Stimulated activated CD8-positive, alpha-beta memory T cell treated with anti-CD3 and anti-CD28 coated beads, Interleukin-15, amount 100 ng/mL, for 48 hours (primary cell): ENCODE measurements at regions not wholly inside any gene's neighbourhood (a gene's known extent, or its start where the extent isn't known, plus 50 kb on each side); places are given as distances from the start of the nearest gene placed in this dataset.

ENCODE experiments used
- DNase-seq, 2 donors: peaks; one replicate each; pipeline ENCODE4 v3.0.0-alpha.2; 2020; ENCODE audit warnings: low read depth in 2 of 2

DNA sequence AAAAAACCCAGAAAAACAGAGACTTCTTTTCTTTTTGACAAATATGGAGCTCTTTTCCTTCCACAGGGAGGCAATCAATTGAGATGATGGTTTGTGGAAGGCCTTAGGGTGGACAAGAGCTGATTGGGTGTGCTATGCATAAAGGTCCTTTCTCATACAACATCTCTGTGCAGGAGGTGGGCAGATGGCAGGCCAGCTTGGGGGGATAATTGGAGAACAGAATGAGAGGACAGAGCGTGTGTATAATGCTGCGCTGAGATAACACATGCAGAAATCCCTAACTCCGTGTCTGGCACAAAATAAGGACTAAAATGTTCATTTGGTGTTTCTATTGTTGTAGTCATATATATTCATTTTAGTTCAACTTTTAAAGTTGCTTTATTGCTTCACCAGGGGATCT is 159.0 kb upstream of the MEF2C start:
- DNase-seq, result no peak

DNA sequence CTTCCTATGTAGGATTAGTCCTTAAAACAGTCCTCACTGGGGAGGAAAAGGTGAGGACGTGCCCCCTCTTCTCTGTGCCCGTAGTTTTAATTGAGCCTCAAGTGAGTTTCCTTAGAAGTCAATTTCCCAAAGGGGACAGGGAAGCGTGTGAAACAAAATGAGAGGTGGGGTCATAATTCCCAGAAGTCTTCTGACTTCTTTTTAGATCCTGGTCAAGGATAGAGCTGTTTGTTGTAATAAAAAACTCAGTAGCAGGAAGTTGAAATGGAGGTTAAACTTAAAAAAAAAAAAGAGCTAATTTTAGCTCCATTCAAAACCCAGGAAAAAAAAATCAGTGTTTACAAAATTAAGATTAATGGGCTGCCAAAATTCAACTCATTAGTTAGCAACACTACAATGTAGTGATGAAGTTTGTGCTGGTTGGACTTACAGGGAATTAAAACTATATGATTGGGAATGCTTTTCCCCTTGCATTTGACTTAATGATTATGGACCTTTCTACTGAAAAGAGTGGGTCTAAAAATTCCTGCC is 158.3 kb upstream of the MEF2C start:
- no peak for DNase-seq

DNA sequence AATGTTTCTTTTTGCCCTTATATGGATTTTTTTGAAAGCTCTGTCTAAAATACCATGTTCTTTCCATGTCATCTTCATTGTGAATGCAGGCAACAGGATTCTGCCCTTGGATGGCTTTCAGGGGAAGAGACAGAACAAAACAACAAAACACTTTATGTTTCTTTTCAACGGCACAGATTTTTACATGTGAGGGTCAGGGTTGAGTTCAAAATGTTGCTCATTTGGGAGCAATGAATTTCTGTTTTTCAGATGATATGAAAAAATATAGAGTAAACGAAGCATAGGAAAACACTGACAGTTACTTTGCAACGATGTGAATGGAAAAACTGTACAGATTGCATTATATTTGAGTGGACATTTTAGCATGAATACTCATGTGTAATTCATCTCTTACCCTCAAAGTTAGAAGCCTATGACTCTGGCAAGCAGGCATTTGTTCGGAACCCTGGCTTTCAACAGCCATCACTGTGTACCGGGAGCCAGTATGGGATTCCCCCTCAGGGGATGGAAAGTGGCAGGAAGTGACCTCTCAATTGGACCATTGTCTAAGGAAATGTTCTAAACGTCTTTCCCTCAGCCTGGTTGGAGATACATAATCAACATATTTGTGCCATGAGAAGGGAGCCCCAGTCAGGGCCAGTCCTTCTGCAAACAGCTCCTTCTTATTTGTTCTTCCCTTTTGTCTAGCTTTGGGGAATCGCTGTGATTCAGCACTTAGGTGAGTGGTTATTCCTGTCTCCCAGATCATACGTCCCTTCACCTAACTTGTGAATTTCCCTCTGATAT is 153.9 kb upstream of the MEF2C start:
- no peak for DNase-seq

DNA sequence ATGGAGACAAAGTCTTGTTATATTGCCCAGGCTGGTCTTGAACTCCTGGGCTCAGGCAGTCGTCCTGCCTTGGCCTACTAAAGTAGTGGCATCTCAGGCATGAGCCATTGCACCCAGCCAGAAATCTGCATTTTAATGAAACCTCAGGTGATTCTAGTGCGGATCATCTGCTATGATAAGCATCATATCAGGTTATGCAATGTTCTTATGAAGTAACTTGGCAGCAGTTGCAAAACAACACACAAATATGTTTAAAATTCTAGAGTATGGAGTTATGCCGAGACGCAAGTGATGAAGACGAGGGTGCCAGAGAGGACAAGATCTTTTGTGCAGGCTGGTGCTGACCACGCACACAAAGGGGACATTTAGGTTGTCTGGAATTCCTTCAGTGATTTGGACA is 153.2 kb upstream of the MEF2C start:
- no peak for DNase-seq

DNA sequence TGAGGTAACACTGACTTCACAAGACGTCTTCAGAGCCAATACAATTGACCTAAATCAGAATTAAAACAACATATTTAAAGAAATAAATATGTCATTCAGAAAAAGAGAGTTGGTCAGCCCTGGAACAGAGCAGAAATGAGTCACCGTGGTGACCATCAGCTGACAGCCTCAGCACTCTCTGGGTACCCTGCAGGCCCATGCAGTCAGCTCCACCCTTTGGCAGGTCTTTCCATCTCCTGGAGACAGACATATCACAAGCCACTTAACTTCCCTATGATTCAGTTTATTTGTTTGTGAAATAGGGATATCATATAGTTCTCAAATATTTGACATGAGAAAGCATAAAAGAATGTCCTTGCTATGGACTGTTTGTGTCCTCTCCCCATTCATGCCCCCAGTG is 151.6 kb upstream of the MEF2C start:
- no peak for DNase-seq

DNA sequence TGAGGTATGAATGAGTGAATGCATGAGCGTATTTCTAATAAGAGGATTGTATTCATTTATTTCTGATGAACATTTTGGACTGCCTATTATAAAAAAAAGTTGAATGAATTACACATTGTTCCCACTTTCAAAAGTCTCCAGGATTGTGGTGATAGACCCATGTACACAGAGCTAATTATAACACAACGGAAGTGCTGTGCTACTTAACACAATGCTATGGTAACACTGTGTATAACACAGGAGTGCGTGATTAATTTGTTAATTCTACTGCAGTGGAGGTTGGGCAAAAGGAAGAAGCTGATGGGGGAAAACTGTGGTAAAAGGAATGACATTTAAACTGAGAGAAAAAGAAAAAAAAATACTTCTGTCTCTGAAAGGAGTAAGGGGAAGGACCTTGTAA is 147.8 kb upstream of the MEF2C start:
- no peak for DNase-seq

DNA sequence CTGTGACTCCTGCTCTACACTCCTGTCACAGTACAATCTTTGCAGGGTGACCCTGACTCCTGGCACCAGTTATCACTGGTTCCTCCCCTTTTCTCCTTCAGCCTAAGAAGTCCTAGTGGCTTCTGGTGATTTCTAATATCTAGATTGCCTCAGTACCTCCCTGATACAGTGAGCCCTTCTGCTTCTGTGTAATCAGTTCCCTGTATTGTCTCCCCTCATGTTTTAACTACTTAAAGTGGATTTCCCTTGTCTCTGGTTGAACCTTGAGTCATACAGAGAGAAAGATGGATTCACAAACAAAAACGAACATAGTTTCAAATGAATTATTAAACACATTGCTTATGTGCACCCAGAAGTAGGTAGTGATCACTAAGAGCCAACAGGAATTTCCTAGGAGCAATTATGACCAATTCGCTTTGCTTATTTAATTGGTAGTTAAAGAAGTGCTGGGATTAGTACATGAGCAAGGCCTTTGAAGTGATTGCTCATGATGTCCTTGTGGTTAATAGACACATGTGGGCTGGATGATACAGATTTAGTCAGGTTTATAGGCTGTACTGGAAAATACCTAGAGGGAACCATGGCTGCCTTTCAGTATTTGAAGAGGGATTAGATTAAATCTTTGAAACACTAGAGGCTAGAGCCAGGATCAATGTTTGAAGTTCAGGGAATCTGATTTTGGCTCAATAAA is 145.8 kb upstream of the MEF2C start:
- DNase-seq, result no peak

DNA sequence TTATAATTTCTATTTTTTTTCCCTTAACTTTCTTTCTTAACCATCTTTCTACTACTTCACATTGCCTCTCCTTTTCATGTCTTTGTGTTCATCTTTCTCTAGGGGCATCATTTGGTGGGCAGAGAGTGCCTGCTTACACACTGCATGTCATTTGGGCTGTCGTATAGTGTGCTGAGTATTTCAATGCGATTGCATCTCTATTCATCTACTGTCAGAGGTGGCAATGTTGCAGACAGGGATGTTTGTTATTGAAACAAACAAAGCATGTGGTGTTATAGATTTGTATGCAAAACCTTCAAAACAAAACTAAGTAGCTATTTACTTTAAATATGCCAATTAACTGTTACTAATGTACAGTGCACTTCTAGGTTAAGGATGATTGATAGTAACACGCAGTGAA is 141.1 kb upstream of the MEF2C start:
- DNase-seq, result no peak

DNA sequence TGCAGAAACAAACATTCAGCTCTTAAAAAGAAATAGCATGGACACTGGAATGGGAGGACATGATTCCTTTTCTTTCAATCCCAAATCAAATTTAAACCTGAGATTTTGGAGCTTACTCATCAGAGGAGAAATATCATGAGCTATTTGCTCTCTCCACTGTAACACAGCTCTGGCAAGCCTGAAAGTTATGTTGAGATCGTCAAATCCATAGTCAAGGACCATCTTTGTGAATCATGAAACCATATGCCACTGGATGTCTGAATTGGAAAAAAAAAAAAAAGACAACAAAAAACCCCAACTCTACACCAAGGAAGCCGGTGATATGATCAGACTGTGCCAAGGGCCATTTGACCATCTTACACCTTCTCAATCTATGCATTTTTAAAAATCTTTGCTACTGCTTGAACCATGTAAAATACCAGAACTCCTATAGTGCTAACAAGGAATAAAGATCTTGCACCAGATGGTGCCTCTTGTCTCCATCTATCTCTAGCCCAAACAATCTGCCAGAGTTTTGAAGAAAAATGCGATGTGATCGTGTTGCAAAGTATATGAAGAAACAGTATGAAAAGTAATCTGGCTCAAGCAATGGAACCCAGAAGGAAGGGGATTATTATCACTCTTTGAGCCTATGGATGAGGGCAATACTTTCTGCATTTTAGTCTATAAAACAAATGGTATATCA is 138.1 kb upstream of the MEF2C start:
- no peak for DNase-seq

DNA sequence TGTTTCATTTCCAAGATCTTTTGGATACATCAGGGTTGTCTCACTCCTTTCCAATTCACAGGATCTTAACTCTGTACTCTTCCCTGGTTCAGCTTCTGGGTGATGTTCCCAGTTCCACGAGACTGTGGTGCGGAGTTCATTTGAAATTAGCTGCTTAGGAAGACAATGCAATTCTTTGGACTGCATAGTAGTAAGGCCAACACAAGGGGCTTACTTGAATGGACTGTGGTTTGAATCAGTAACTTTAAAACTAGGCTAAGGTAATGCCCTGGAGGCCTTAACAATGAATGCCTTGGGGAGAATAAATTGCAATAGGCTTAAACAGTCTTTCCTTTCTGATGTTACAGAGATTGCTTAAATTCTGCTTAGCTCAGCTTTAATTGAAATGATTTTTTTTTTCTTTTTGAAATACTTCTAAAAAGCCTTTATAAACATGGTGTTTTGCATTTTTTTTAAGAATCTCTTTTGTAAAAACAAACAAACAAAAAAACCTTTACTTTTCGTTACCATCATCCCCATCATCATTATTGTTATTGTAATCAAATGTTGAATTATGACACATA is 133.8 kb upstream of the MEF2C start:
- DNase-seq, result no peak

DNA sequence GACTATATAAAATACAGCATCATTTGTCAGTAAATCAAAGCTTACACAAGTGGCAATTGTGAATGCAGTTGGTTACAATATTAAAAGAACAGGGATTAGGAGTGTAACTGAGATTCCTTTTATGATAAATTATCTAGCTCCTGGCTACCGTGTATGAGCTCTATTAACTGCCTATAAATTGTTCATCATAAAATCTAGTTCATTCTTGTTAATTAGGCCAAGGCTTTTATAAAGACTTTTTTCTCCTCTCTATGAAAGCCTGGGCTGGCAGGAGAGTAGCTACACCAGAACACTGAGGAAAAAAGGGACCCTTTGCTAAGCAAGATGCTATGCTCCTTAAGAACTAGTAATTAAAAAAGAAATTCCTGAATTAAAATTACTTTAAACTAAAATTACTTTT is 132.4 kb upstream of the MEF2C start:
- DNase-seq, result no peak

DNA sequence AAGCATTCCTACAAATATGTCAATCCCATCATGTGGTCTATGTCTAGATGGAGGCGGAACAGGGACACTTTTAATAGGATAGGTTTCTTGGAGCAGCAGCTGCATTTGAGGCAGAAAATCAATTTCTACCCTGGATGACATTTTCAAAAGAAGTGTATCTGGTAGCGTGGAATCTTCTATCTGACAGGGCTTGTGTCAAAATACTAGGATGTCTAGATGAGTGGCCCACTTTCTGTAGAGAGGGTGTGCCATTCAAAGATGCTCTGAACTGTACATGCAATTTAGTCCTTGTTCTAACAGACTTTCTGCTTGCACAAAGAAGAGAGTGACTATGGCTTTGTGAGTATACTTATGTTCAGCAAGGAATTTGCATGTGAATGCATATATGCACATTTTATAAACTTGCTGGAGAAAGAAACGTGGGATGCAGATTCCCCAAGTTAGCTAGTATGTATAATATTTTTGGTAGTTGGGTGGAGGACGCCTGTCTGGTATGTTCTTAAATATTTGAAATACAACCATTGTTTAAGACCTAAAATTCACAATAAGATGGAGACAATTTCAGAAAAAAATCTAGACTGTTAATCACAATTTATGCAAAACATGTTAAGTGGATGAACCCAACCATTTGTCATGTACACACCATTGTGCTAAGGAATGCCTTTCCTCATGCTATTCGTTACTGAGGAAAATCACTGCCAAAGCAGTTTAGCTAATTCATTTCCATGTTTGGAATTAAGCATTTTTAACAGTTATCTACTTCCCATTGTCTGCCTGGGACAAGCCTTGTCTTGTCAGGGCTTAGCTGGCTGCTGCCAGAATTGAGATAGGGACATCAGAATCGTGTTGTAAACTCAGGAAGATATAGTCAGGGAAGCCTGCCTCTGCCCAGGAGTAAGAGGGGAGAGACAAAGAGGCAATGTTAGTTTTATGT is 129.1 kb upstream of the MEF2C start:
- no peak for DNase-seq

DNA sequence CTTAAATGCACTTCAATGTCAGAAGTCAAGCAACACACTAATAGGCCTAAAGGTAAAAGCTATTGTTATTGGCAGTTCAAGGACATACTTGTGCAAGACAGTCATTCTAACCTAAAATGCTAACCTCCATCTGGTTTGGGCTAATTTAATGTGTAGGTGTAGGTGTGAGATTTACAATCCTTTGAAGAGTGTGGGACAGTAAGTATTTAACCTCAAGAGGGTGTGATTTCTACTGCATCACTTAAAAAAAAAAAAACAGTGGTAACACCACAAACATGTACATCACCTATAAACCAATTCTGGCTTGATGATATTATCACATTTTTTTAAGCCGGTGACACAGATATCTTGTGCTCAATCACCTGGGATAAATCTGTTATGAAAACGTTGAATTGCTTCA is 127.5 kb upstream of the MEF2C start:
- no peak for DNase-seq

DNA sequence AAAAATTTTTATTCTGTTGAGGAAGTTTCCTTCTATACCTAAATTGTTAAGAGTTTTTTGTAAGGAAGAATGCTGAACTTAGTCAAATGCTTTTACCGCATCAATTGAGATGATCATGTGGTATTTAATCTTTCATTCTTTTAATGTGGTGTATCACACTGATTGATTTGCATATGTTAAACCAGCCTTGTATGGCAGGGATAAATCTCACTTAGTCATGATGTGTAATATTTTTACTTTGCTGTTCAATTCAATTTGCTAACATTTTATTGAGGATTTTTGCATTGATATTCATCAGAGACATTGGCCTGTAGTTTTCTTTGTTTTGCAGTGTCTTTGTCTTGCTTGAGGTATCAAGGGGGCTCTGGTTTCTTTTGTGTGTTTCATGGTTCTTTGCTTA is 125.3 kb upstream of the MEF2C start:
- DNase-seq, result no peak

DNA sequence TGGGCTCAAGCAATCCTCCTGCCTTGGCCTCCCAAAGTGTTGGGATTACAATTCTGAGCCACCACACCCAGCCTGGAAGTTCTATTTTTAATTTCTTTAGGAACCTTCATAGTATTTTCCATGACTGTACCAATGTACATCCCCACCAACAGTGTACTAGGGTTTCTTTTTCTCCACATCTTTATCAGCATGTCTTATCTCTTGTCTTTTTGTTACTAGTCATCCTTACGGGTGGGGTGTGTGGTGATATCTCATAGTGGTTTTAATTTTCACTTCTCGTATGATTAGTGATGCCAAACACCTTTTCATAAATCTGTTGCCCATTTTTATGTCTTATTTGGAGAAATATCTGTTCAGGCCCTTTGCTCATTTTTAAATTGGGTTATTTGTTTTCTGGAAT is 123.0 kb upstream of the MEF2C start:
- no peak for DNase-seq

DNA sequence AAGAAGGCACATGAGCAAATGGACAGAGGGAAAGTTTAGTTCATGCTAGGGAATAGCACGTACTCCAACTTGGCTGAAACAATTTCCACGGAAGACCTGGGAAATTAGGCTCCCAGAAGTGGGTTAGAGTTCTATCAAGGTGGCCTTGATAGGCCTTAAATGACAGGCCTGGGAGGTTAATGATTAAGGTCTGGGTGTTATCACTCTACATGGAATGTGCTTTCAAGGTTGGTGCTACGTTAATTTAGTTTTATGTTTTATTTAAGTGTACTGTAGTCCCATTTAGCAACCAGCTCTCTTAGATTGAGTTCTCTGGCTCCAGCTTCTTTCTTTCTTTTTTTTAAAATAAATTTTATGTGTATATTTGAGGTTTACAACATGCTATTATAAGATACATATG is 121.4 kb upstream of the MEF2C start:
- DNase-seq, result no peak

DNA sequence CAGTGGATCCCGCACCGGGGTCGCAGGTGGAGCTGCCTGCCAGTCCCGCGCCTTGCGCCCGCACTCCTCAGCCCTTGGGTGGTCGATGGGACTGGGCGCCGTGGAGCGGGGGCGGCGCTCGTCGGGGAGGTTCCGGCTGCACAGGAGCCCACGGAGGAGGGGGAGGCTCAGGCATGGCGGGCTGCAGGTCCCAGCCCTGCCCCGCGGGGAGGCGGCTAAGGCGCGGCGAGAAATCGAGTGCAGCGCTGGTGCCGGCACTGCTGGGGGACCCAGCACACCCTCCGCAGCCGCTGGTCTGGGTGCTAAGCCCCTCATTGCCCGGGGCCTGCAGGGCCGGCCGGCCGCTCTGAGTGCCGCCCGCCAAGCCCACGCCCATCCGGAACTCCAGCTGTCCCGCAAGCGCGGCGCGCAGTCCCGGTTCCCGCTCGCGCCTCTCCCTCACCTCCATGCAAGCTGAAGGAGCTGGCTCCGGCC is 120.6 kb upstream of the MEF2C start:
- DNase-seq, result no peak

DNA sequence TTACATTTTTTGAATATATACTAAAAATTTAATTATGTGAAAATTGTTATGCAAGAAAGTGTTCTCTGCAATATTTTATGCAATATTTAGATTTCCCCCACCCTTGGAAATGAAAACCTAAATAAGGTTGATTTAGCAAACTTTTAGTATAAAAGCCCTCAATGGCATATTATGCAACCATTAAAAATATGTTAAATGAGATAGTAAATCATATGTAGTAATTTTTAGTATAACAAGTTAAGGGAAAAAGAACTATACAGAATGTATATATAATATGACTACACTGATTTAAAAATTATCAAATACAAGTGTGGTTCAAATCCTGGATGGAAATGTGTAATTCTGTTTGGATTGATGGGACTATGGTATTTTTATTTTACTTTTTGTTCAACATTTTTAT is 116.9 kb upstream of the MEF2C start:
- no peak for DNase-seq

DNA sequence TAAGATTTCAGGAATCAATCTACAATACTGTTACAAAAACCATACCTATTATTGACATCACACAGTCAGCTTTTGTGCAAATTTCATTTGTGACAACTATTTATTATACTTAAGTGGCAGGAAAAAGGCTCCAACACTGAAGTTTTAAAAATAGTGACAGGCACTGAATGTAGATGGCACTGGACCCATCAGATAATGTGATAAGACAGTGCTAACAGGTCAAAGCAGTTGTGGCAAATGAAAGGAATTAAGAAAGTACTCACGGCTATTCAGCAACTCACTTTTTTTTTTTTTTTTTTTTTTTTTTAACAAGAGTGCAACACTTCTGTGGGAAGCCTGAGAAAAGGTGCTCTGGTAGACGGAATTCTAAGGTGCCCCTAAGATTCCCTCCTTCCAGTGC is 115.0 kb upstream of the MEF2C start:
- no peak for DNase-seq

DNA sequence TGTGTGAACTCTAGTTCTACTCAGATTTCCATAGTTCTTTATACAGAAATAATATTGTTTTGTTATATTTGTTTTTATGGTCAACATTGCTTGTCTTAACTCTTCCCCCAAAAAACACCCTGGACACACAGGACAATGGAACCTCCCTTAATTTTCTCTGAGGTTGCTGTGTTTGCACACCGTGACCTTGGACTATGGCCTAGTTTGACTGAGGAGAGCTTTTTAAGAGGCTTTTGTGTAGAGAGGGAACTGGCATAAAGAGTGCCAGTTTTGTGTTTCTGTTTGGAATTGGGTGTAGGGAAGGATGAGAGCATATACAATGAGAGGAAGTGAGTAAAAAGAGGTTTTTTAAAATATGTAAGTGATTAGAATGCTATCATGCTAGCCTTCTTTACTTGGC is 101.1 kb upstream of the MEF2C start:
- no peak for DNase-seq

DNA sequence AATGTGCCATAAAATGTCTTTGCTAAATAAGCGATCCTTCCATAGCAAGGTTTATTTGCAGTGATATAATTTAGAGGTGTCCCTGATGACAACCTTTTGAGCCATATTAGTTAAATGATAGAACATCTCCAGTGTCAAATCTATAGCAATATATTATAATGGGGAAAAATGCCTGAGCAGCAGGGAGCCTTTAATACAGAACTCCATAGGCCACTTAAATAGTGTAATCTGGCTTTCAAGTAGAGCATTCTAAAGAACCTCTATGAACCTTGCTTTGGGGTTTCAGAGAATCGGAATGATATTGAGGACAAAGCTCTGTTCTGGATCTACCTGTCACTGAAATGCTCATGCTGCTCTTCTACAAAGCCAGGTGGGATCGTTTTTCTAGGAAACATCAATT is 96.7 kb upstream of the MEF2C start:
- DNase-seq, result no peak
